ENCODE measurements at regions not wholly inside any gene's neighbourhood (a gene's known extent, or its start where the extent isn't known, plus 50 kb on each side); places are given as distances from the start of the nearest gene placed in this dataset.

DNA sequence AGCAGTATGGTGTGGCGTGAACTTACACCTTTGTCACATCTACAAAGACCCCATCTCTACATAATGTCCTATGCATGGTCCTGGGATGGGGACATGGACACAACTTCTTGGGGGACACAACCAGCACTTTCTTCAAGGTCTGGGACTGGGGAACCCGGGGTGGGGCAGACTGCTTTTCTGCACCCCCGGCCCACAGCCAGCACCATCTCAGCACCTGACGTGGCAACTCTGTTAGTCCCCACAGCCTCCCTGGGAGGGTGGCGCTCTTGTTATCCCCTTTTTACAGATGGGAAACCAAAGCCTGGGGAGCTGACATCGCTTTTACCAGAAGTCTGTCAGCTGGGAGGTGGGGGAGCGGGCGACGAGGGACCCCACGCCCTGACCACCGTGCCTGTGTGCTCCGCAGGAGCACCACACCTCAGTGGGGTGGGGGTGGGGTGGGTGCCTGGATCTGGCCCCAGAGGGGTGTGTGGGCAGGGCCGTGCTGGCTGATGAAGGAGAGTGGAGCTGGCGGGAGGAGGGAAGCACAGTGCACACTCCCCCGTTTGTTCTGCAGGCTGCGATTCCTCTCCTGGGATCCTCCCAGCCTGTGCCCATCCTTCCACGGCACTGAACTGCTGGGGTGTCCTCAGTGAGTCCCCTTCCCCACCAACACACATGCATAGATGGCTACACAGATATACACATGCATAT, 115.4 kb upstream of the GSE1 start:
- no peak overlapping the region for H3K4me3 ChIP-seq (ENCODE audit: low read length)
- no peak for DNase-seq (ENCODE audit: low read depth)
- no peak for TF ChIP-seq CTCF (conservative IDR thresholded peaks at IDR 0.05; ENCODE audit: low read depth, low read length)

DNA sequence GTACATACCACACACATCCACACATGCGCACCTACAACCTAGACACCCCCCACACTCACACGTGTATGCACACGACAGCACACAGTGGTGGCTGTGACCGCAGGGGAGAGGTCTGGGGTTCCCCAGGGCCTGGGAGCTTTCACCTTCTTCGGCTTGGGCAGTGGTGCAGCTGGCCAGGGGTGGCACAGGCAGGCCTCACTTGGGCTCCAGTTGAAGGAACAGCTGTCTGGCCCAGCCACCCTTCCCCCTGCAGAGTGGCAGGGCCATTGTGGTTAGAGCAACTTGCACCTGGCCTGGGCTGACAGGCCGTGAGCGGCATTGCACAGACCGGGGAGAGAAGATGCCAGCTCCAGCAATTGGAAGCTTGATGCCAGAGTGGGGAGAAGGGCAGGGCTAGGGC, 114.5 kb upstream of the GSE1 start:
- no peak for DNase-seq (ENCODE audit: low read depth)
- no peak overlapping the region for H3K4me3 ChIP-seq (ENCODE audit: low read length)
- no peak for TF ChIP-seq CTCF (conservative IDR thresholded peaks at IDR 0.05; ENCODE audit: low read depth, low read length)

DNA sequence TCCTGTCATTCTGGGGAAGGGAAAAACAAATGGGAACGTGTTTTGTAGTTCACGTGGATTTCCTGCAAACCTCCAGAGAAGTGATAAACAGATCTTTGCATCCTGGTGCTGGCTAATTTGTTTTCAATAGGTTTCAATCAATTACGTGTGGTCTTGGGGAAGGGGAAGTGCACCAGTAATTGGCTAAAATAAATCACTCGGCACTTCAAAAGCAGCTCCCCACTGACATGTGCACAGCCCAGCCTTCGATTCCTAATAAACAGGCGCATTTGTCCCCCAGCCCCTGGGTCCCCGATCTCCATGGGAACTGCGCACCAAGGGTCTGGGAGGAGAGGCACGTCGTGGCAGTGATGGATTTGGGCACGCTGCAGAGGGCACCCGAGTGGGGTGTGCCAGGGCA, 112.9 kb upstream of the GSE1 start:
- no peak for DNase-seq (ENCODE audit: low read depth)
- no peak for TF ChIP-seq CTCF (conservative IDR thresholded peaks at IDR 0.05; ENCODE audit: low read depth, low read length)
- H3K4me3 ChIP-seq (ENCODE audit: low read length): no peak overlapping the region

GRCh38 chr16:85501900-85502299, 111.2 kb upstream of the GSE1 start:
- no peak for TF ChIP-seq CTCF (conservative IDR thresholded peaks at IDR 0.05; ENCODE audit: low read depth, low read length)
- DNase-seq (ENCODE audit: low read depth): no peak

DNA sequence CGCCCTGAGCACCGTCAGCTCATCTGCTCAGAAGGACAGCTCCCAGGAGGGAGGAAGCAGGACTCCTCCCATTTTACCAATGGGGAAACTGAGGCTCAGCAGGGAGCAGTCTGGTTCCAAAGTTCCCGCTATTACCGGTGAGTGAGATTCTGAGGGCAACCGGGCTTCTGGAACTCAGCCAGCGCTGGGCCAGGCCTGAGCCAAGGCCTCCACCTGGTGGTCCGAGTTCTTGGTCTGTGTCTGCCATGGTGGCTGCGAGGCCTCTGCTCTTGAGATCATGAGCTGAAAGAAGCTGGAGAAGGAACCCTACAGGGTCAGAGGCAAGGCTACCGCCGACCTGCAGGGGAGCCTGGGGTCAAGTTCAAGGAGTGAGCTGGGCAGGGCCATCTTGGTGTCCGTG, 110.8 kb upstream of the GSE1 start:
- no peak for TF ChIP-seq CTCF (conservative IDR thresholded peaks at IDR 0.05; ENCODE audit: low read depth, low read length)
- no peak for DNase-seq (ENCODE audit: low read depth)
- H3K4me3 ChIP-seq (ENCODE audit: low read length): no peak overlapping the region

More at GRCh38 chr16:85501900-85502299, 111.2 kb upstream of the GSE1 start:
- H3K4me3 ChIP-seq (ENCODE audit: low read length): no peak overlapping the region

GRCh38 chr16:85503679-85504231, 109.4 kb upstream of the GSE1 start:
- no peak for TF ChIP-seq CTCF (conservative IDR thresholded peaks at IDR 0.05; ENCODE audit: low read depth, low read length)
- no peak for DNase-seq (ENCODE audit: low read depth)

DNA sequence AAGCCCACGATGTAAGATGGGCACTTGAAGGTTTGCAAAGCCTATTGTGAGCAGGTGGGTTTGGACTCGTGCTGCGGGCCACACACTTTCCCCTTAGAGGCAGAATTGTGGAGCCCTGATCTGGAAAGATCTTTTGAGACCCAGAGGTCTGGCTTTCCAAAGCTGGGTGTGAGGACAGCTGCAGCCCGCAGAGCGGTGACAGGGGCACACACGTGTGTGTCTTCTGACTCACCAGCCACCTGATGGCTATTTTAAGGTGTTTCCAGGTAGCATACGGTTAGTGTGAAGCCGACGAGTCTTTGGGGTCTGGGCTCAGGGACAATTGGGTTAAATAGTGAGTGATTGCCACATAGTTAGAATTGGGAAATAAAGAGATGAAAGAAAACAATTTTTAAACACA, 108.9 kb upstream of the GSE1 start:
- TF ChIP-seq CTCF (conservative IDR thresholded peaks at IDR 0.05; ENCODE audit: low read depth, low read length): no peak
- H3K4me3 ChIP-seq (ENCODE audit: low read length): no peak overlapping the region
- DNase-seq (ENCODE audit: low read depth): no peak

More at GRCh38 chr16:85503679-85504231, 109.4 kb upstream of the GSE1 start:
- no peak overlapping the region for H3K4me3 ChIP-seq (ENCODE audit: low read length)
